GM21515 (cell line): ENCODE measurements at regions not wholly inside any gene's neighbourhood (a gene's known extent, or its start where the extent isn't known, plus 50 kb on each side); places are given as distances from the start of the nearest gene placed in this dataset.
"Not testable (repeated sequence)": the region's sequence is repeated elsewhere in the genome, so short reads cannot be mapped to it uniquely, and the experiment has no call there.

ENCODE experiments used
- ATAC-seq: cut with Tn5 transposase; IDR thresholded peaks from one replicate; pipeline ENCODE4 v1.9.1; 2021; ENCODE audit not compliant: unreplicated experiment

- no peak for ATAC-seq
Measured at GRCh38 chr5:148880197-148880596, 53.8 kb downstream of the ADRB2 start.

GRCh38 chr5:148880696-148881095, 54.3 kb downstream of the ADRB2 start:
- no peak for ATAC-seq

- ATAC-seq: no peak
Measured at GRCh38 chr5:148882332-148882731, 55.9 kb downstream of the ADRB2 start.

GRCh38 chr5:148884339-148885020, 58.1 kb downstream of the ADRB2 start:
- ATAC-seq: no peak

- no peak for ATAC-seq
Measured at GRCh38 chr5:148887123-148887881, 60.9 kb downstream of the ADRB2 start.

GRCh38 chr5:148889936-148890335, 63.5 kb downstream of the ADRB2 start:
- ATAC-seq: not testable (repeated sequence)

GRCh38 chr5:148895441-148895840, 69.0 kb downstream of the ADRB2 start:
- not testable (repeated sequence) for ATAC-seq

- no peak for ATAC-seq
Measured at GRCh38 chr5:148897842-148898241, 71.4 kb downstream of the ADRB2 start.

- no peak for ATAC-seq
Measured at GRCh38 chr5:148898413-148899075, 72.1 kb downstream of the ADRB2 start.

- no peak for ATAC-seq
Measured at GRCh38 chr5:148899993-148900392, 73.6 kb downstream of the ADRB2 start.

GRCh38 chr5:148902478-148902877, 76.1 kb downstream of the ADRB2 start:
- ATAC-seq: no peak

- no peak for ATAC-seq
Measured at GRCh38 chr5:148903587-148903986, 77.2 kb downstream of the ADRB2 start.

GRCh38 chr5:148904440-148904839, 78.0 kb downstream of the ADRB2 start:
- ATAC-seq: no peak

GRCh38 chr5:148905541-148905940, 79.1 kb downstream of the ADRB2 start:
- ATAC-seq: no peak

- ATAC-seq: no peak
Measured at GRCh38 chr5:148906968-148907367, 80.6 kb downstream of the ADRB2 start.

GRCh38 chr5:148909040-148909439, 82.6 kb downstream of the ADRB2 start:
- no peak for ATAC-seq

GRCh38 chr5:148909766-148910165, 83.4 kb downstream of the ADRB2 start:
- no peak for ATAC-seq

- ATAC-seq: no peak
Measured at GRCh38 chr5:148910216-148910615, 83.8 kb downstream of the ADRB2 start.

GRCh38 chr5:148910686-148911361, 84.4 kb downstream of the ADRB2 start:
- ATAC-seq: no peak

- ATAC-seq: no peak
Measured at GRCh38 chr5:148911386-148911785, 85.0 kb downstream of the ADRB2 start.

GRCh38 chr5:148912146-148912545, 85.7 kb downstream of the ADRB2 start:
- no peak for ATAC-seq
